Esophagus squamous epithelium (tissue), 5 donors: ENCODE measurements at regions not wholly inside any gene's neighbourhood (a gene's known extent, or its start where the extent isn't known, plus 50 kb on each side); places are given as distances from the start of the nearest gene placed in this dataset.

Source experiments
- DNase-seq: peaks from one replicate; lab custom pipeline; 2025; lab: John Stamatoyannopoulos, UW
- H3K27ac ChIP-seq, 4 donors: fragments of 200-600 bp; sonication (generic); one replicate each; pipeline ENCODE4 v1.5.1; 2016 to 2019; ENCODE audit warnings: mild to moderate bottlenecking in 1 of 4
- H3K27me3 ChIP-seq, 4 donors: fragments of 200-600 bp; sonication (generic); 1 replicate in 3 of 4; 2 replicates in 1 of 4; pipeline versions ENCODE4 v1.5.1 to v1.6.0; 2017 to 2021; ENCODE audit warnings: antibody characterized with exemption in 1 of 4
- H3K36me3 ChIP-seq, 3 donors: fragments of 200-600 bp; sonication (generic); one replicate each; pipeline ENCODE4 v1.5.1; 2016 to 2019
- H3K4me1 ChIP-seq, 3 donors: fragments of 200-600 bp; sonication (generic); one replicate each; pipeline ENCODE4 v1.5.1; 2017 to 2019
- H3K4me3 ChIP-seq, 4 donors: fragments of 200-600 bp; sonication (generic); 1 replicate in 3 of 4; 2 replicates in 1 of 4; pipeline ENCODE4 v1.5.1; 2016 to 2019; ENCODE audit warnings: mild to moderate bottlenecking in 2 of 4, moderate library complexity in 1 of 4
- H3K9me3 ChIP-seq, 3 donors: fragments of 200-600 bp; sonication (generic); one replicate each; pipeline ENCODE4 v1.5.1; 2016 to 2019
- POLR2A ChIP-seq, 4 donors: fragments of 450-650 bp; IDR thresholded peaks; one replicate each; pipeline ENCODE4 v1.6.1; 2017; ENCODE audit warnings: antibody characterized with exemption in 4 of 4, mild to moderate bottlenecking in 4 of 4, moderate library complexity in 3 of 4
- WGBS, 2 donors: methylation state at CpG; one replicate each; pipeline ENCODE4 v1.1.5; 2018; 5-methylcytosine and 5-hydroxymethylcytosine counted together
- intact Hi-C: fragments of 100-400 bp; cut with DNase I; formaldehyde crosslinking; loops from one replicate; pipeline ENCODE4 v1.15.0; 2022
- TF ChIP-seq, protein P1 (sequence below), 6 experiments: fragments of 450-650 bp in 4 of 6; fragments of 200-600 bp in 2 of 6; sonication (generic) in 2 of 6; IDR thresholded peaks; one replicate each; pipeline ENCODE4 v1.5.1; 2016 to 2019; ENCODE audit warnings: antibody characterized with exemption in 6 of 6, mild to moderate bottlenecking in 4 of 6, moderate library complexity in 4 of 6
- donor health status: DM: yes; HTN: yes; CAD: no.

DNA sequence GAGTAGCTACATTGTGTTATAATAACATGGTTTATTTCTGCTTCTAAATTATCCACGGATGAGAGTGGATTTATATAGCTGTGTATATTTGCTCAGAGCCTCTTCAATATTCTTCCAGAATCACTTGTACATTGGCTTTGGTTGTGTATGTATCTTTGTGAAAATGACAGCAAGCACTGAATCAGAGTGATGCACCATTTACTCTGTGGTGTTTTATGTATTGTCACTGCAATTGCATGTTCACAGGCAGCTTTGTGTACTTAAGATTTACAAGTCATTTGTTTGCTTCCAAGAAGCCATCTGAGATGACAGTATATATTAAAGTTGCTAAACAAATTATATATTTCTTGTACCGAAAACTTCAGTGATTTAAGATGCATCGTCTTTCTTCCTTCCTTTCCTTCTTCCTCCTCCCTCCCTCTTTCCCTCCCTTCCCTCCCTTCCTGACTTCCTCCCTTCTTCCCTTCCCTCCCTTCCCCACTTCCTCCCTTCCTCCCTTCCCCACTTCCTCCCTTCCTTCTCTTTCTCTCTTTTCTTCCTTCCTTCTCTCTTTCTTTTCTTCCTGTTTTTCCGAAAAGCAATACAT is 362.3 kb upstream of the GOLIM4 start:
- no peak for DNase-seq
- H3K9me3 ChIP-seq, result no peaks in the 10 kb centered on the region
- H3K4me3 ChIP-seq, result no peak overlapping the region
- H3K27me3 ChIP-seq, result no peaks in the 10 kb centered on the region
- no peaks in the 10 kb centered on the region for H3K4me1 ChIP-seq
- no peaks in the 10 kb centered on the region for H3K36me3 ChIP-seq
- no peak for TF ChIP-seq POLR2A (IDR thresholded peaks at IDR 0.05)
- TF ChIP-seq, protein P1, sequence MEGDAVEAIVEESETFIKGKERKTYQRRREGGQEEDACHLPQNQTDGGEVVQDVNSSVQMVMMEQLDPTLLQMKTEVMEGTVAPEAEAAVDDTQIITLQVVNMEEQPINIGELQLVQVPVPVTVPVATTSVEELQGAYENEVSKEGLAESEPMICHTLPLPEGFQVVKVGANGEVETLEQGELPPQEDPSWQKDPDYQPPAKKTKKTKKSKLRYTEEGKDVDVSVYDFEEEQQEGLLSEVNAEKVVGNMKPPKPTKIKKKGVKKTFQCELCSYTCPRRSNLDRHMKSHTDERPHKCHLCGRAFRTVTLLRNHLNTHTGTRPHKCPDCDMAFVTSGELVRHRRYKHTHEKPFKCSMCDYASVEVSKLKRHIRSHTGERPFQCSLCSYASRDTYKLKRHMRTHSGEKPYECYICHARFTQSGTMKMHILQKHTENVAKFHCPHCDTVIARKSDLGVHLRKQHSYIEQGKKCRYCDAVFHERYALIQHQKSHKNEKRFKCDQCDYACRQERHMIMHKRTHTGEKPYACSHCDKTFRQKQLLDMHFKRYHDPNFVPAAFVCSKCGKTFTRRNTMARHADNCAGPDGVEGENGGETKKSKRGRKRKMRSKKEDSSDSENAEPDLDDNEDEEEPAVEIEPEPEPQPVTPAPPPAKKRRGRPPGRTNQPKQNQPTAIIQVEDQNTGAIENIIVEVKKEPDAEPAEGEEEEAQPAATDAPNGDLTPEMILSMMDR (IDR thresholded peaks at IDR 0.05), result no peak
- 38 to 46% methylated on average over 4 of the region's 4 CpGs for WGBS, 2 donors
- intact Hi-C loops, result no loop called here
- no peak overlapping the region for H3K27ac ChIP-seq

DNA sequence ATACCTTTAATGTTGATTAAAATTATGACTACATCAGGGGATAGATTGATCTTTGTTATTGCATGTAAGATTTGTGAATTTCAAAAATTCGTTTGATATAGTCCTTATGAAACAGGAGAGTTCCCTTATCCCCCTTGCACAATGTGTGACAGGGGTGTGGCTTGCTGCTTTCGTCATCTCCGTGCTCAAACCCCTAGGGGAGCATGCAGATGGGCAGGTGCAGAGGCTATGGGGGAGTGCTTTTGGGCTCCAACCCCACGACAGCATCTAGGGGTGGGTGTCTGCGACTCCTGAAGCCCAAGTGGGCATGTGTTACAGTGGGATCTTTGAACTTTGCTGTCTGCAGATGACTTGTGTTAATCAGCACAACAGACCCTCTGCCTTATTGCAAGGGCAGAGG is 360.1 kb upstream of the GOLIM4 start:
- no peak overlapping the region for H3K27ac ChIP-seq
- TF ChIP-seq POLR2A (IDR thresholded peaks at IDR 0.05), result no peak
- TF ChIP-seq, protein P1 (IDR thresholded peaks at IDR 0.05), result no peak
- 54 to 57% methylated on average over 3 to 5 of the region's 5 CpGs for WGBS, 2 donors
- H3K4me3 ChIP-seq, result no peak overlapping the region
- H3K36me3 ChIP-seq, result no peaks in the 10 kb centered on the region
- no peak for DNase-seq
- H3K4me1 ChIP-seq, result no peaks in the 10 kb centered on the region
- intact Hi-C loops, result no loop called here
- no peaks in the 10 kb centered on the region for H3K27me3 ChIP-seq
- H3K9me3 ChIP-seq, result no peaks in the 10 kb centered on the region

DNA sequence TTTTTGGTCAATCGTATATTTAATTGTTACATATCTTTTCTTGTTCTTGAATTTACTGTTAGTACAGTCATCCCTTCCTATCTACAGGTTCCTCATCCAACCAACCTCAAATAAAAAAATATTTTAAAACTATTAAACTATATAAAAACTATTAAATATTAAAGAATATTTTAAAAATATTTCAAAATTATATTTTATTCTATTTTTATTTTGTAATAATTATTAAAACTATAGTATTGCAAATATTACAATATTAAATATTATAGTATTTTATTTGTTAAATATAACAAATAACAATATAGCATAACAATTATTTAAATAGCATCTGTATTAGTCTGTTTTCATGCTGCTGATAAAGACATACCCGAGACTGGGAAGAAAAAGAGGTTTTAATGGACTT is 357.9 kb upstream of the GOLIM4 start:
- 61 to 69% methylated on average over 2 of the region's 2 CpGs for WGBS, 2 donors

GRCh38 chr3:168443965-168444364 is 348.2 kb upstream of the GOLIM4 start:
- H3K9me3 ChIP-seq, result no peaks in the 10 kb centered on the region
- no peaks in the 10 kb centered on the region for H3K36me3 ChIP-seq
- no peak for DNase-seq
- 29 to 46% methylated on average over 1 of the region's 1 CpG for WGBS, 2 donors
- no peaks in the 10 kb centered on the region for H3K27me3 ChIP-seq
- H3K4me3 ChIP-seq, result no peak overlapping the region
- no peaks in the 10 kb centered on the region for H3K4me1 ChIP-seq
- intact Hi-C loops, result no loop called here
- no peak overlapping the region for H3K27ac ChIP-seq
- TF ChIP-seq POLR2A (IDR thresholded peaks at IDR 0.05), result no peak
- TF ChIP-seq, protein P1 (IDR thresholded peaks at IDR 0.05), result no peak

More for the DNA sequence above, 357.9 kb upstream of the GOLIM4 start:
- intact Hi-C loops, result no loop called here
- no peaks in the 10 kb centered on the region for H3K36me3 ChIP-seq
- no peak overlapping the region for H3K27ac ChIP-seq
- TF ChIP-seq, protein P1 (IDR thresholded peaks at IDR 0.05), result no peak
- no peak for TF ChIP-seq POLR2A (IDR thresholded peaks at IDR 0.05)
- H3K27me3 ChIP-seq, result no peaks in the 10 kb centered on the region
- no peaks in the 10 kb centered on the region for H3K9me3 ChIP-seq
- no peaks in the 10 kb centered on the region for H3K4me1 ChIP-seq
- DNase-seq, result no peak
- no peak overlapping the region for H3K4me3 ChIP-seq

DNA sequence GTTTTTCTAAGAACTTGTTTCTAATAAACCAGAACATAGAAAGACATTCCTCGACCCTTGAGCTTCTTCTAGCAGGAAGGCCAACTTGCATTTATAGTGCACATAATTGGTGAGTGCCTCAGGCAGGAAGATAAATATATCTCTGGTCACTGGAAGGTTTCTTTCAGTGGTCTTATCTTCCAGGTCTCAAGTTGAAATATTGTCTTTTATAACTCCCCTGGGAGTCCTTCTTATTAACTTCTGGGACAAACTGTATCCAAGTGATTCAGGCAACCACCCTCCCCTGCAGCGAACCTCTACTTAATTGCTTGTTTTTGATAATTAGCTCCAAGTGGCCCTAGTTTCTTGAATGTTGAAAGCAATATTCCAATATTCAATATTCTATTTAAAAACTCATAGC is 346.8 kb upstream of the GOLIM4 start:
- TF ChIP-seq, protein P1 (IDR thresholded peaks at IDR 0.05), result no peak
- no peak for TF ChIP-seq POLR2A (IDR thresholded peaks at IDR 0.05)
- 58 to 66% methylated on average over 2 of the region's 2 CpGs for WGBS, 2 donors
- DNase-seq, result no peak
- Histone ChIP-seq H3K4me1 (no peaks in the 10 kb centered on the region), H3K36me3 (no peaks in the 10 kb centered on the region), H3K9me3 (no peaks in the 10 kb centered on the region), H3K27ac (no peak overlapping the region), H3K27me3 (no peaks in the 10 kb centered on the region), H3K4me3 (no peak overlapping the region)
- intact Hi-C loops, result no loop called here
